ENCODE measurements at regions not wholly inside any gene's neighbourhood (a gene's known extent, or its start where the extent isn't known, plus 50 kb on each side); places are given as distances from the start of the nearest gene placed in this dataset.

- Mint-ChIP-seq H3K27ac (no peak overlapping the region), H3K36me3 (ENCODE audit: low read depth) (no peaks in the 10 kb centered on the region), H3K4me1 (ENCODE audit: low read depth) (no peaks in the 10 kb centered on the region), H3K4me3 (no peak overlapping the region), H3K9me3 (no peaks in the 10 kb centered on the region), H3K27me3 (no peaks in the 10 kb centered on the region)
- no peak for ATAC-seq
- CTCF ChIA-PET: no interaction called here
- DNase-seq: no peak
- TF ChIP-seq, protein P1, sequence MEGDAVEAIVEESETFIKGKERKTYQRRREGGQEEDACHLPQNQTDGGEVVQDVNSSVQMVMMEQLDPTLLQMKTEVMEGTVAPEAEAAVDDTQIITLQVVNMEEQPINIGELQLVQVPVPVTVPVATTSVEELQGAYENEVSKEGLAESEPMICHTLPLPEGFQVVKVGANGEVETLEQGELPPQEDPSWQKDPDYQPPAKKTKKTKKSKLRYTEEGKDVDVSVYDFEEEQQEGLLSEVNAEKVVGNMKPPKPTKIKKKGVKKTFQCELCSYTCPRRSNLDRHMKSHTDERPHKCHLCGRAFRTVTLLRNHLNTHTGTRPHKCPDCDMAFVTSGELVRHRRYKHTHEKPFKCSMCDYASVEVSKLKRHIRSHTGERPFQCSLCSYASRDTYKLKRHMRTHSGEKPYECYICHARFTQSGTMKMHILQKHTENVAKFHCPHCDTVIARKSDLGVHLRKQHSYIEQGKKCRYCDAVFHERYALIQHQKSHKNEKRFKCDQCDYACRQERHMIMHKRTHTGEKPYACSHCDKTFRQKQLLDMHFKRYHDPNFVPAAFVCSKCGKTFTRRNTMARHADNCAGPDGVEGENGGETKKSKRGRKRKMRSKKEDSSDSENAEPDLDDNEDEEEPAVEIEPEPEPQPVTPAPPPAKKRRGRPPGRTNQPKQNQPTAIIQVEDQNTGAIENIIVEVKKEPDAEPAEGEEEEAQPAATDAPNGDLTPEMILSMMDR (IDR thresholded peaks at IDR 0.05): no peak
- intact Hi-C loops (cut with micrococcal nuclease): no loop called here
- POLR2A ChIA-PET: no interaction called here
Observed at GRCh38 chr16:52787709-52788108, 240.8 kb upstream of the TOX3 start.

GRCh38 chr16:52786091-52786490 is 239.1 kb upstream of the TOX3 start:
- Mint-ChIP-seq H3K4me1 (ENCODE audit: low read depth) (no peaks in the 10 kb centered on the region), H3K27ac (no peak overlapping the region), H3K36me3 (ENCODE audit: low read depth) (no peaks in the 10 kb centered on the region), H3K4me3 (no peak overlapping the region), H3K27me3 (peaks cover 2% of the 10 kb centered on the region), H3K9me3 (no peaks in the 10 kb centered on the region)
- ChIA-PET CTCF (interaction anchor here (0.9 kb wide), 1 partner anchor 127 kb away, joined by 3 read pairs; no protein-coding TSS in a partner anchor), POLR2A (no interaction called here)
- intact Hi-C loops (cut with micrococcal nuclease): no loop called here
- DNase-seq: no peak
- TF ChIP-seq, protein P1 (IDR thresholded peaks at IDR 0.05): no peak
- ATAC-seq: no peak

- ATAC-seq: no peak
- ChIA-PET POLR2A (no interaction called here), CTCF (interaction anchor here (0.9 kb wide), 1 partner anchor 127 kb away, joined by 3 read pairs; no protein-coding TSS in a partner anchor)
- Mint-ChIP-seq H3K27me3 (peaks cover 2% of the 10 kb centered on the region), H3K36me3 (ENCODE audit: low read depth) (no peaks in the 10 kb centered on the region), H3K4me1 (ENCODE audit: low read depth) (no peaks in the 10 kb centered on the region), H3K9me3 (no peaks in the 10 kb centered on the region), H3K27ac (no peak overlapping the region), H3K4me3 (no peak overlapping the region)
- no peak for DNase-seq
- intact Hi-C loops (cut with micrococcal nuclease): no loop called here
- TF ChIP-seq, protein P1 (IDR thresholded peaks at IDR 0.05): no peak
Observed at GRCh38 chr16:52785653-52786052, 238.7 kb upstream of the TOX3 start.

DNA sequence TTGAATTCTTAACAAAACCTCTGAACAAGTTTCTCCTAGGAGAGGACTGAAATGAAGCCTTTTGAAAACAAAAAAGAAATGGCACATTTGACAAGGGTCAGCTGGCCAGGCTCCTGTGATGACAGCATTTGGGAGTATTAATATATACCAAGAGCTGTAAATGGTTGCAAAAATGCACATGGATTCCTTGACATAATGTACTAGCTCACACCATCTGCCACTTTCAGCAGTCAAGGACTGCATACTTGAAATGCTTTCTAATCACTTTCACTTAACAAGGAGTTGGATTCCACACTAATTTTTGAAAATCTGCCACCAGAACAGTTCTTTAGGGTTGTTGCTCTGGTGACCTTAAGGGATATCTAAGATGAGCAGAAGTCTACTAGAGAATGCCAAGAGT is 236.7 kb upstream of the TOX3 start:
- Mint-ChIP-seq H3K36me3 (ENCODE audit: low read depth) (no peaks in the 10 kb centered on the region), H3K27me3 (peaks cover 2% of the 10 kb centered on the region), H3K9me3 (no peaks in the 10 kb centered on the region), H3K4me1 (ENCODE audit: low read depth) (no peaks in the 10 kb centered on the region), H3K4me3 (no peak overlapping the region), H3K27ac (no peak overlapping the region)
- intact Hi-C loops (cut with micrococcal nuclease): no loop called here
- TF ChIP-seq, protein P1 (IDR thresholded peaks at IDR 0.05): no peak
- no peak for ATAC-seq
- DNase-seq: no peak
- POLR2A ChIA-PET: no interaction called here
- CTCF ChIA-PET: no interaction called here

- Mint-ChIP-seq H3K4me3 (no peak overlapping the region), H3K9me3 (no peaks in the 10 kb centered on the region), H3K4me1 (ENCODE audit: low read depth) (no peaks in the 10 kb centered on the region), H3K27me3 (peaks cover 2% of the 10 kb centered on the region), H3K27ac (no peak overlapping the region), H3K36me3 (ENCODE audit: low read depth) (no peaks in the 10 kb centered on the region)
- ATAC-seq (no peak), DNase-seq (no peak)
- TF ChIP-seq, protein P1 (IDR thresholded peaks at IDR 0.05): no peak
- ChIA-PET CTCF (no interaction called here), POLR2A (interaction anchor here (0.7 kb wide), 1 partner anchor 1255 kb away, joined by 3 read pairs; no protein-coding TSS in a partner anchor)
- intact Hi-C loops (cut with micrococcal nuclease): no loop called here
Observed at GRCh38 chr16:52781005-52781630, 234.2 kb upstream of the TOX3 start.

All from activated CD8-positive, alpha-beta T cell treated with anti-CD3 and anti-CD28 coated beads for 36 hours (primary cell).